ENCODE measurements at regions not wholly inside any gene's neighbourhood (a gene's known extent, or its start where the extent isn't known, plus 50 kb on each side); places are given as distances from the start of the nearest gene placed in this dataset.

- no peaks in the 10 kb centered on the region for H3K36me3 ChIP-seq (ENCODE audit: control insufficient read depth, insufficient read depth, low read length)
- CTCF ChIA-PET = interaction anchor here (1.4 kb wide), 1 partner anchor 10 kb away, joined by 3 read pairs; no protein-coding TSS in a partner anchor
- peaks cover 27% of the 10 kb centered on the region for H3K27me3 ChIP-seq (ENCODE audit: control insufficient read depth, insufficient read depth, low read length)
- H3K4me3 ChIP-seq (ENCODE audit: low read depth, low read length) = no peak overlapping the region
- no peak for TF ChIP-seq CTCF (IDR thresholded peaks at IDR 0.05; ENCODE audit: insufficient read depth, low read depth, low read length)
- POLR2A ChIA-PET = no interaction called here
- no peak for DNase-seq (ENCODE audit: low read depth)
These were observed 160.7 kb downstream of the RTP5 start for GRCh38 chr2:242030226-242030575.

DNA sequence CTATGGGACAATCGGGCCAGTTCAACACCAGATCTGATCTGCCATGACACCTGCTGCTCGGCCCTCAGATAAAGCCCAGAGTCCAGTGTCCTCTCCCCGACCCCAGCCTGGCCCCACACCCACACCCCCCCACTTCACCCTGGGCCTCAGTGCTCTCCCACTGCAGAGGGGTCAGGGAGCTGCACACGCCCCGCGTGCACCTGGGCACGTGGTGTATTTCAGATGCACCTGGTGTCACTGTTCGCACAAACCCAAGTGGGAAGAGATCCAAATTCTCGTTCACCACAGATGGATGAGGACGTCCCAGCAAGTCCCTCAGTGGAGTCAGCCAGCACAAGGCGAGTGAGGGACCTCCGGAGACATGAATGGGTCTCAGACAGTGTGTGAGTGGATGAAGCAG is 161.3 kb downstream of the RTP5 start:
- CTCF ChIA-PET = interaction anchor here (1.4 kb wide), 2 partner anchors 10 to 13 kb away, joined by 3 to 4 read pairs; no protein-coding TSS in a partner anchor
- Histone ChIP-seq H3K36me3 (ENCODE audit: control insufficient read depth, insufficient read depth, low read length) (no peaks in the 10 kb centered on the region), H3K4me3 (ENCODE audit: low read depth, low read length) (no peak overlapping the region), H3K27me3 (ENCODE audit: control insufficient read depth, insufficient read depth, low read length) (peaks cover 27% of the 10 kb centered on the region)
- POLR2A ChIA-PET = no interaction called here
- no peak for DNase-seq (ENCODE audit: low read depth)
- TF ChIP-seq CTCF (IDR thresholded peaks at IDR 0.05; ENCODE audit: insufficient read depth, low read depth, low read length) = no peak

- H3K4me3 ChIP-seq (ENCODE audit: low read depth, low read length) = no peak overlapping the region
- peak; percentile 39 for DNase-seq (ENCODE audit: low read depth)
- POLR2A ChIA-PET = no interaction called here
- CTCF ChIA-PET = interaction anchor here (1.4 kb wide), 2 partner anchors 11 to 12 kb away, joined by 3 to 4 read pairs; no protein-coding TSS in a partner anchor
- peaks cover 29% of the 10 kb centered on the region for H3K27me3 ChIP-seq (ENCODE audit: control insufficient read depth, insufficient read depth, low read length)
- H3K36me3 ChIP-seq (ENCODE audit: control insufficient read depth, insufficient read depth, low read length) = no peaks in the 10 kb centered on the region
- no peak for TF ChIP-seq CTCF (IDR thresholded peaks at IDR 0.05; ENCODE audit: insufficient read depth, low read depth, low read length)
These were observed 162.0 kb downstream of the RTP5 start for GRCh38 chr2:242031481-242032019.

DNA sequence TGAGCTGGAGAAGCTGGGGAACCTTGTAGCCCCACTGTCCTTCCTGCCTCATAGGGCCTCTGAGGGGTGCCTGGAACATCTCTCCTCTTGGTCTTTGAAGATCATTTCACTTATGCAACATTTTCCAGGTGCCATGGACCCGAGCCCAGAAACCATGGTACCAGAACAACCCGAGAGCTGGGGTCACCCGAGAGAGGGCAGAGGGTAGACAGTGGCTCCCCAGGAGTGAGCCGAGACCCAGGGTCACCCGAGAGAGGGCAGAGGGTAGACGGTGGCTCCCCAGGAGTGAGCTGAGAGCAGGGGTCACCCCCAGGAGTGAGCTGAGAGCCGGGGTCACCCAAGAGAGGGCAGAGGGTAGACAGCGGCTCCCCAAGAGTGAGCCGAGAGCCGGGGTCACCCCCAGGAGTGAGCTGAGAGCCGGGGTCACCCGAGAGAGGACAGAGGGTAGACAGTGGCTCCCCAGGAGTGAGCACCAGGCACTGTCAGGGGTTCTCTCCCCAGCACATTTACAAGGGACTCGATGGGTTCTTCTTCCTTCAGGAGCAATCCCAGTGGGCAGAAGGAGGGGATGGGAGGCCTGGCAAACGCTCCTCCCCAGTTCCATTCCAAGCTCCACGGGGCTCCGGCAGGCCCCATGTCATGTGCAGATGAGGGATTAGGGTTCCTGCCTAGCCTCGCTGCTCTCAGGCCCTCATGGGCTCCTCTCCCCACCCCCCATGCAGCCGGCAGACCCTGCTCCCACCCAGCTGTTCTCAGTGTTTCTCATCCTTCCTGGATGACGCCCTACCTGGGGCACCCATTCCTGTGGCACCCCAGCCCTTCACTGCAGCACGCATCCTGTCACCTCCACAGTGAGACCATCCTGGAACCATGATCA is 163.5 kb downstream of the RTP5 start:
- Histone ChIP-seq H3K27me3 (ENCODE audit: control insufficient read depth, insufficient read depth, low read length) (peaks cover 31% of the 10 kb centered on the region), H3K4me3 (ENCODE audit: low read depth, low read length) (no peak overlapping the region), H3K36me3 (ENCODE audit: control insufficient read depth, insufficient read depth, low read length) (no peaks in the 10 kb centered on the region)
- POLR2A ChIA-PET = no interaction called here
- DNase-seq (ENCODE audit: low read depth) = no peak
- CTCF ChIA-PET = no interaction called here
- TF ChIP-seq CTCF (IDR thresholded peaks at IDR 0.05; ENCODE audit: insufficient read depth, low read depth, low read length) = no peak

GRCh38 chr2:242034138-242034537 is 164.6 kb downstream of the RTP5 start:
- CTCF ChIA-PET = no interaction called here
- Histone ChIP-seq H3K4me3 (ENCODE audit: low read depth, low read length) (no peak overlapping the region), H3K27me3 (ENCODE audit: control insufficient read depth, insufficient read depth, low read length) (peaks cover 27% of the 10 kb centered on the region), H3K36me3 (ENCODE audit: control insufficient read depth, insufficient read depth, low read length) (no peaks in the 10 kb centered on the region)
- TF ChIP-seq CTCF (IDR thresholded peaks at IDR 0.05; ENCODE audit: insufficient read depth, low read depth, low read length) = no peak
- DNase-seq (ENCODE audit: low read depth) = no peak
- POLR2A ChIA-PET = no interaction called here

All from BJ (cell line).